Uterus (tissue), 3 donors: ENCODE measurements at regions not wholly inside any gene's neighbourhood (a gene's known extent, or its start where the extent isn't known, plus 50 kb on each side); places are given as distances from the start of the nearest gene placed in this dataset.

Source experiments
- DNase-seq, 2 donors: peaks; one replicate each; pipeline ENCODE4 v3.0.0-alpha.2; 2019 to 2020
- H3K27ac ChIP-seq, 2 donors: fragments of 200-600 bp; sonication (generic); 1 replicate in 1 of 2; 2 replicates in 1 of 2; pipeline ENCODE4 v1.5.1; 2016 to 2018
- H3K27me3 ChIP-seq, 2 donors: fragments of 200-600 bp; sonication (generic); one replicate each; pipeline ENCODE4 v1.5.1; 2018 to 2019; ENCODE audit warnings: control low read depth in 1 of 2
- H3K36me3 ChIP-seq, 2 donors: fragments of 200-600 bp; sonication (generic); one replicate each; pipeline ENCODE4 v1.5.1; 2019; ENCODE audit warnings: control low read depth in 1 of 2
- H3K4me1 ChIP-seq, 2 donors: fragments of 200-600 bp; sonication (generic); one replicate each; pipeline ENCODE4 v1.5.1; 2018 to 2019; ENCODE audit warnings: control low read depth in 1 of 2
- H3K4me3 ChIP-seq, 2 donors: fragments of 200-600 bp; sonication (generic); 1 replicate in 1 of 2; 2 replicates in 1 of 2; pipeline ENCODE4 v1.5.1; 2018 to 2019; ENCODE audit warnings: mild to moderate bottlenecking in 1 of 2
- H3K9me3 ChIP-seq, 2 donors: fragments of 200-600 bp; sonication (generic); one replicate each; pipeline ENCODE4 v1.5.1; 2019; ENCODE audit warnings: control low read depth in 1 of 2
- CTCF ChIP-seq, 4 experiments: fragments of 200-600 bp in 2 of 4; fragments of 450-650 bp in 2 of 4; sonication (generic) in 2 of 4; IDR thresholded peaks; one replicate each; pipeline ENCODE4 v1.5.1; 2016 to 2019; ENCODE audit warnings: antibody characterized with exemption in 4 of 4, mild to moderate bottlenecking in 2 of 4, moderate library complexity in 1 of 4
- POLR2A ChIP-seq, 2 donors: fragments of 450-650 bp; IDR thresholded peaks; one replicate each; pipeline ENCODE4 v1.6.1; 2016; ENCODE audit warnings: antibody characterized with exemption in 2 of 2, mild to moderate bottlenecking in 1 of 2, moderate library complexity in 1 of 2
- intact Hi-C: fragments of 100-400 bp; cut with DNase I; formaldehyde crosslinking; loops from one replicate; pipeline ENCODE4 v1.15.1; 2023; ENCODE audit warnings: low total_unique reads
- donor health status: DM: yes; HTN: yes; CAD: no.

GRCh38 chr7:121755286-121755685 lies 117.7 kb upstream of the PTPRZ1 start:
- no peak for DNase-seq
- intact Hi-C loops, result no loop called here
- Histone ChIP-seq H3K27me3 (no peaks in the 10 kb centered on the region), H3K9me3 (no peaks in the 10 kb centered on the region), H3K4me1 (no peaks in the 10 kb centered on the region), H3K27ac (no peak overlapping the region), H3K36me3 (no peaks in the 10 kb centered on the region), H3K4me3 (no peak overlapping the region)
- TF ChIP-seq POLR2A (IDR thresholded peaks at IDR 0.05) (no peak), CTCF (IDR thresholded peaks at IDR 0.05) (no peak)

- TF ChIP-seq POLR2A (IDR thresholded peaks at IDR 0.05) (no peak), CTCF (IDR thresholded peaks at IDR 0.05) (no peak)
- Histone ChIP-seq H3K4me1 (no peaks in the 10 kb centered on the region), H3K9me3 (no peaks in the 10 kb centered on the region), H3K4me3 (no peak overlapping the region), H3K27me3 (no peaks in the 10 kb centered on the region), H3K36me3 (no peaks in the 10 kb centered on the region), H3K27ac (no peak overlapping the region)
- no peak for DNase-seq
- intact Hi-C loops, result no loop called here
Measured at GRCh38 chr7:121753944-121754343, 119.0 kb upstream of the PTPRZ1 start.

DNA sequence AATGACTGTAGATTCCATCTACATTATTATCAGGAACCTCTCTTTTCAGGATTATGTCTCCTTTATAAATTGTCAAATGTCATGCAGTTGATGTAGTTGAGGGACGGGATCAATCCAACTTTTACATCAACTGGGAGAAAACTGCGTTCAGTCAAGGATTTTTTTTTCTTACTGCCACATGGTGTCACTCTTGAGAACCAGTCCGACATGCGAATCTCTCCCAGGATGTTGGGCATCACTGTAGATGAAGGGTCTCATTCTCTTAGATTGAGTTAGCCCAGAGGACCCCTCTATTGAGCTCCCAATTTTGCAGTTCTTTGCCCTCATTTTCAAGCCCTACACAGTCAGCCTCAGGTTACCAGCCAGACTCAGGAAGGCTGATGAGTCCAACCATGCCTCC lies 120.3 kb upstream of the PTPRZ1 start:
- Histone ChIP-seq H3K27ac (no peak overlapping the region), H3K9me3 (no peaks in the 10 kb centered on the region), H3K27me3 (no peaks in the 10 kb centered on the region), H3K4me3 (no peak overlapping the region), H3K36me3 (no peaks in the 10 kb centered on the region), H3K4me1 (no peaks in the 10 kb centered on the region)
- intact Hi-C loops, result no loop called here
- no peak for DNase-seq
- TF ChIP-seq POLR2A (IDR thresholded peaks at IDR 0.05) (no peak), CTCF (IDR thresholded peaks at IDR 0.05) (no peak)

DNA sequence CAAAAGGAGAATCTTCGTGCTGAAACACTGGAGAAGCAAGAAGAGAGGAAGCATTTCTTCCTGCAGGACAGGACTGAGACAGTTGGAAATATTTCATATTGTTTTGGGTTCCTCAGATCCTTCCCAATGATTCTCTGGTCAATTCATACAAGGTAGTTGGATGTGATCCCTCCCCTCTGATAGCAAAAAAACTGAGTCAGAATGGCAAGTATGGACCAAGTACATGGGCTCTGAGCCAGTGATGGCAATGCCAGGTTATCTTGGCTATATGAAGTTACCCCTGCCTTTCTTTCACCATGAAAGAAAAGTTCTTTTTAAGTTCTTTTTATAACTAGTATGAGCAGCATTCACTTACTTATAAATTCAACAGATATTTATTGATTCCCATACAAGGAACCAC lies 124.4 kb upstream of the PTPRZ1 start:
- DNase-seq, result no peak
- no peaks in the 10 kb centered on the region for H3K27me3 ChIP-seq
- H3K36me3 ChIP-seq, result no peaks in the 10 kb centered on the region
- H3K27ac ChIP-seq, result no peak overlapping the region
- intact Hi-C loops, result no loop called here
- no peak overlapping the region for H3K4me3 ChIP-seq
- no peaks in the 10 kb centered on the region for H3K4me1 ChIP-seq
- TF ChIP-seq CTCF (IDR thresholded peaks at IDR 0.05) (no peak), POLR2A (IDR thresholded peaks at IDR 0.05) (no peak)
- H3K9me3 ChIP-seq, result no peaks in the 10 kb centered on the region

GRCh38 chr7:121745856-121746255 lies 127.1 kb upstream of the PTPRZ1 start:
- DNase-seq, result no peak
- no peaks in the 10 kb centered on the region for H3K9me3 ChIP-seq
- no peak overlapping the region for H3K4me3 ChIP-seq
- H3K27me3 ChIP-seq, result no peaks in the 10 kb centered on the region
- TF ChIP-seq POLR2A (IDR thresholded peaks at IDR 0.05), result no peak
- no peak for TF ChIP-seq CTCF (IDR thresholded peaks at IDR 0.05)
- no peaks in the 10 kb centered on the region for H3K36me3 ChIP-seq
- no peaks in the 10 kb centered on the region for H3K4me1 ChIP-seq
- intact Hi-C loops, result no loop called here
- no peak overlapping the region for H3K27ac ChIP-seq
